Transverse colon (tissue), 4 donors: ENCODE measurements at regions not wholly inside any gene's neighbourhood (a gene's known extent, or its start where the extent isn't known, plus 50 kb on each side); places are given as distances from the start of the nearest gene placed in this dataset.

Experiments used
- DNase-seq: peaks from one replicate; pipeline ENCODE4 v3.0.0-alpha.2; 2019
- H3K27ac ChIP-seq, 4 donors: fragments of 200-600 bp; sonication (generic); 2 replicates each; pipeline ENCODE4 v1.5.1; 2016 to 2018; ENCODE audit warnings: inconsistent platforms in 4 of 4
- H3K27me3 ChIP-seq: fragments of 200-600 bp; sonication (generic); 2 replicates; pipeline ENCODE4 v1.5.1; 2017; ENCODE audit warnings: inconsistent platforms
- H3K36me3 ChIP-seq, 4 donors: fragments of 200-600 bp; sonication (generic); 2 replicates each; pipeline ENCODE4 v1.5.1; 2017 to 2019; ENCODE audit warnings: inconsistent platforms in 4 of 4
- H3K4me1 ChIP-seq, 4 donors: fragments of 200-600 bp; sonication (generic); 2 replicates each; pipeline ENCODE4 v1.5.1; 2017 to 2020; ENCODE audit warnings: inconsistent platforms in 4 of 4
- H3K4me3 ChIP-seq, 4 donors: fragments of 200-600 bp; sonication (generic); 1 replicate in 1 of 4; 2 replicates in 3 of 4; pipeline versions ENCODE4 v1.5.1 to v1.6.1; 2017 to 2019; ENCODE audit warnings: inconsistent platforms in 4 of 4
- H3K9me3 ChIP-seq, 2 donors: fragments of 200-600 bp; sonication (generic); 2 replicates each; pipeline ENCODE4 v1.5.1; 2017 to 2019; ENCODE audit warnings: inconsistent platforms in 2 of 2
- CTCF ChIP-seq, 5 experiments: fragments of 200-600 bp in 3 of 5; fragments of 450-650 bp in 2 of 5; sonication (generic) in 3 of 5; IDR thresholded peaks; 1 replicate in 2 of 5; 2 replicates in 3 of 5; pipeline ENCODE4 v1.5.1; 2016 to 2017; ENCODE audit warnings: antibody characterized with exemption in 5 of 5, inconsistent platforms in 3 of 5, mild to moderate bottlenecking in 2 of 5, moderate library complexity in 1 of 5
- EP300 ChIP-seq: sonication (generic); formaldehyde crosslinking; IDR thresholded peaks from one replicate; pipeline ENCODE4 v1.6.1; 2017; ENCODE audit warnings: antibody characterized with exemption, low read depth
- POLR2A ChIP-seq: fragments of 450-650 bp; IDR thresholded peaks from one replicate; pipeline ENCODE4 v1.6.1; 2016; ENCODE audit warnings: antibody characterized with exemption, mild to moderate bottlenecking, moderate library complexity
- POLR2AphosphoS5 ChIP-seq, 3 donors: sonication (generic); formaldehyde crosslinking; IDR thresholded peaks; one replicate each; pipeline ENCODE4 v1.6.1; 2016; ENCODE audit warnings: antibody characterized with exemption in 3 of 3
- WGBS, 2 donors: methylation state at CpG; one replicate each; pipeline ENCODE4 v1.1.5; 2018; ENCODE audit warnings: low coverage in 1 of 2; 5-methylcytosine and 5-hydroxymethylcytosine counted together
- in situ Hi-C, 4 donors: fragments of 200-750 bp; cut with MboI; loops; one replicate each; pipeline versions ENCODE4 v1.15.0 to v1.15.1; 2017; ENCODE audit warnings: low sequenced_read_pairs in 3 of 4, low pct_ligation_motif_present in 1 of 4, low pct_unique_long_range_greater_than_20kb in 1 of 4
- intact Hi-C: fragments of 100-400 bp; cut with DNase I; formaldehyde crosslinking; loops from one replicate; pipeline ENCODE4 v1.15.1; 2023; ENCODE audit warnings: low total_unique reads

DNA sequence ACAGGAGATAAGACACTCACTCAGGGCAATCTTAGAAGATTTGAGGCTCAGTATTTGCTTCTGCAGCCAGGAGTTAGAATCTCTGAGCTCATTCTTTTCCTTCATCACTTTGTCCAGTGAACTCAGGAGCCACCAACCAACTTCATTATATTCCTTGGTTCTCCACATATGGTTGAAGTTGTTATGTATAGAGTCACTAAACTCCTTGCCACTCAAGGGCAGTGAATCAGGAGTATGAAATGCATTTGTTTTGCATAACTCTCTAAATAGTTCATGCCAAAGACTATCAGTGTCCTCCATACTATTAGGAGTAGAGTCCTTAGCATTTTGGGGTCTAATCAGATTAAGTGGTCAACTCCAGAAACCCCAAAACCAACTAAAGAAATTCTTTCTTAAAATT is 150.6 kb downstream of the CCDC59 start:
- Histone ChIP-seq H3K9me3 (peaks cover 0 to 14% of the 10 kb centered on the region in 2 donors), H3K4me3 (no peak overlapping the region), H3K36me3 (no peaks in the 10 kb centered on the region), H3K4me1 (no peaks in the 10 kb centered on the region), H3K27ac (no peak overlapping the region), H3K27me3 (no peaks in the 10 kb centered on the region)
- TF ChIP-seq CTCF (IDR thresholded peaks at IDR 0.05) (no peak), POLR2AphosphoS5 (IDR thresholded peaks at IDR 0.05) (no peak), POLR2A (no peak), EP300 (no peak)
- intact Hi-C loops (no loop called here), in situ Hi-C loops (no loop called here)
- DNase-seq: no peak

GRCh38 chr12:82203086-82203485 is 155.1 kb downstream of the CCDC59 start:
- intact Hi-C loops: no loop called here
- H3K4me1 ChIP-seq: no peaks in the 10 kb centered on the region
- WGBS, 2 donors: 47 to 74% methylated on average over 3 to 4 of the region's 4 CpGs
- no peak for TF ChIP-seq POLR2A
- no peak for TF ChIP-seq CTCF (IDR thresholded peaks at IDR 0.05)
- no peak for TF ChIP-seq POLR2AphosphoS5 (IDR thresholded peaks at IDR 0.05)
- no peak for TF ChIP-seq EP300
- no peaks in the 10 kb centered on the region for H3K27me3 ChIP-seq
- in situ Hi-C loops: no loop called here
- no peaks in the 10 kb centered on the region for H3K9me3 ChIP-seq
- H3K27ac ChIP-seq: no peak overlapping the region
- no peak overlapping the region for H3K4me3 ChIP-seq
- H3K36me3 ChIP-seq: no peaks in the 10 kb centered on the region
- no peak for DNase-seq

DNA sequence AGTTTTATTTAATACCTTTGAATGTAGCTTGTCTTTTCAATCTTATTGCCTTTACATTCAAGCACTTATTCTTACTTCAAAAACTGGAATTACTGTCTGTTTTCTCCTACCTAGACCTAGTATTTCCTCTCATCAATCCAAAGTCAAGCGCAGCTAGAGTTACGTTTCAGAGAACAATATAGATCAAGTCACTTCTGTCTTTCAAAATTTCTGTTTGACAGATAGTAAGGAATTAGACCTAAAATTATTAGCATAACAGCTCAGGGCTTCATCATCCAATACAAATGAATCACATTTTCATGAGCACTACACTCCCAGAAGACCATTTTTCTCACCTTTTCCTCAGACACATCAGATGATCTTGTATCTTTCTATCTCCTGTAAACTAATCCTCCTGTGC is 170.6 kb downstream of the CCDC59 start:
- no peak for DNase-seq
- Histone ChIP-seq H3K4me3 (no peak overlapping the region), H3K4me1 (no peaks in the 10 kb centered on the region), H3K9me3 (no peaks in the 10 kb centered on the region), H3K27me3 (no peaks in the 10 kb centered on the region), H3K27ac (no peak overlapping the region), H3K36me3 (no peaks in the 10 kb centered on the region)
- in situ Hi-C loops: no loop called here
- WGBS, 2 donors: 85 to 93% methylated on average over 2 of the region's 2 CpGs
- intact Hi-C loops: no loop called here
- TF ChIP-seq POLR2AphosphoS5 (IDR thresholded peaks at IDR 0.05) (no peak), CTCF (IDR thresholded peaks at IDR 0.05) (no peak), POLR2A (no peak), EP300 (no peak)

DNA sequence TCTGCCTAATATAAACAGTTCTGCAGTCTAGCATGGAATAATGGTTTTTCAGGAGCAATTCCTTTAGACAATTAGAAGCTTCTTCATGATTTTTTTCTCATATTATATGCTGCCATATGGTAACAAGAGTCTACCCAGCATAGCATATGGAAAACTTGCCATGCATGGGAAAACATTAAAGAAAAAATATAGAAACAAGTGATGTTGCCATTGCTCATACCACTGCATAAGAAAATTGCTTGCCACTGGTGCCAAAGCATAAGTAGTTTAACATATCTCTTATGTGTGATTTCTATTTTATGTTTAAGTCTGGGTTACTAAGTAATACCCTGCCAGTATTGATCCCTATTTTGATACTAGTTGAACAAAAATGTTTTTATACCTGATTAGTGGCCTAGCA is 171.2 kb downstream of the CCDC59 start:
- no peaks in the 10 kb centered on the region for H3K9me3 ChIP-seq

More for the DNA sequence above, 171.2 kb downstream of the CCDC59 start:
- no peaks in the 10 kb centered on the region for H3K4me1 ChIP-seq
- no peak for DNase-seq
- no peaks in the 10 kb centered on the region for H3K27me3 ChIP-seq
- H3K27ac ChIP-seq: no peak overlapping the region
- H3K4me3 ChIP-seq: no peak overlapping the region
- intact Hi-C loops (no loop called here), in situ Hi-C loops (no loop called here)
- TF ChIP-seq POLR2AphosphoS5 (IDR thresholded peaks at IDR 0.05): no peak
- no peak for TF ChIP-seq CTCF (IDR thresholded peaks at IDR 0.05)
- no peak for TF ChIP-seq POLR2A
- no peak for TF ChIP-seq EP300
- H3K36me3 ChIP-seq: no peaks in the 10 kb centered on the region
